VCaP (cell line): ENCODE measurements at regions not wholly inside any gene's neighbourhood (a gene's known extent, or its start where the extent isn't known, plus 50 kb on each side); places are given as distances from the start of the nearest gene placed in this dataset.

Source experiments
- H3K27ac ChIP-seq: fragments of 450-650 bp; 2 replicates; pipeline ENCODE4 v1.5.1; 2017
- CTCF ChIP-seq: fragments of 450-650 bp; conservative IDR thresholded peaks from 2 replicates; pipeline ENCODE4 v1.5.1; 2017; ENCODE audit warnings: mild to moderate bottlenecking, moderate library complexity

GRCh38 chr3:127428344-127428997, 140.6 kb upstream of the PRR20G start:
- no peak overlapping the region for H3K27ac ChIP-seq
- TF ChIP-seq CTCF: no peak

GRCh38 chr3:127427666-127428065, 139.8 kb upstream of the PRR20G start:
- no peak for TF ChIP-seq CTCF
- H3K27ac ChIP-seq: no peak overlapping the region

- H3K27ac ChIP-seq: no peak overlapping the region
- TF ChIP-seq CTCF: no peak
Measured at GRCh38 chr3:127427156-127427555, 139.3 kb upstream of the PRR20G start.

- TF ChIP-seq CTCF: no peak
- H3K27ac ChIP-seq: no peak overlapping the region
Measured at GRCh38 chr3:127426444-127427153, 138.8 kb upstream of the PRR20G start.

- TF ChIP-seq CTCF: no peak
Measured at GRCh38 chr3:127425505-127426443, 137.9 kb upstream of the PRR20G start.

GRCh38 chr3:127424766-127425504, 137.1 kb upstream of the PRR20G start:
- H3K27ac ChIP-seq: no peak overlapping the region
- no peak for TF ChIP-seq CTCF

More at GRCh38 chr3:127425505-127426443, 137.9 kb upstream of the PRR20G start:
- H3K27ac ChIP-seq: no peak overlapping the region
